ENCODE measurements at regions not wholly inside any gene's neighbourhood (a gene's known extent, or its start where the extent isn't known, plus 50 kb on each side); places are given as distances from the start of the nearest gene placed in this dataset.

GRCh38 chr6:40894962-40895799 is 143.8 kb downstream of the UNC5CL start:
- no peaks in the 10 kb centered on the region for H3K27me3 ChIP-seq (replicated peaks)
- no peak overlapping the region for H3K4me3 ChIP-seq (ENCODE audit: low read depth, low read length)
- TF ChIP-seq, protein P1, sequence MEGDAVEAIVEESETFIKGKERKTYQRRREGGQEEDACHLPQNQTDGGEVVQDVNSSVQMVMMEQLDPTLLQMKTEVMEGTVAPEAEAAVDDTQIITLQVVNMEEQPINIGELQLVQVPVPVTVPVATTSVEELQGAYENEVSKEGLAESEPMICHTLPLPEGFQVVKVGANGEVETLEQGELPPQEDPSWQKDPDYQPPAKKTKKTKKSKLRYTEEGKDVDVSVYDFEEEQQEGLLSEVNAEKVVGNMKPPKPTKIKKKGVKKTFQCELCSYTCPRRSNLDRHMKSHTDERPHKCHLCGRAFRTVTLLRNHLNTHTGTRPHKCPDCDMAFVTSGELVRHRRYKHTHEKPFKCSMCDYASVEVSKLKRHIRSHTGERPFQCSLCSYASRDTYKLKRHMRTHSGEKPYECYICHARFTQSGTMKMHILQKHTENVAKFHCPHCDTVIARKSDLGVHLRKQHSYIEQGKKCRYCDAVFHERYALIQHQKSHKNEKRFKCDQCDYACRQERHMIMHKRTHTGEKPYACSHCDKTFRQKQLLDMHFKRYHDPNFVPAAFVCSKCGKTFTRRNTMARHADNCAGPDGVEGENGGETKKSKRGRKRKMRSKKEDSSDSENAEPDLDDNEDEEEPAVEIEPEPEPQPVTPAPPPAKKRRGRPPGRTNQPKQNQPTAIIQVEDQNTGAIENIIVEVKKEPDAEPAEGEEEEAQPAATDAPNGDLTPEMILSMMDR (IDR thresholded peaks at IDR 0.05; ENCODE audit: low read depth, low read length, missing control alignments): peak; percentile 84
- in situ Hi-C loops (cut with HindIII; ENCODE audit: low pct_ligation_motif_present, low sequenced_read_pairs): no loop called here
- H3K27ac ChIP-seq: no peak overlapping the region
- peak; percentile 43 for DNase-seq
- no peaks in the 10 kb centered on the region for H3K36me3 ChIP-seq (replicated peaks)

DNA sequence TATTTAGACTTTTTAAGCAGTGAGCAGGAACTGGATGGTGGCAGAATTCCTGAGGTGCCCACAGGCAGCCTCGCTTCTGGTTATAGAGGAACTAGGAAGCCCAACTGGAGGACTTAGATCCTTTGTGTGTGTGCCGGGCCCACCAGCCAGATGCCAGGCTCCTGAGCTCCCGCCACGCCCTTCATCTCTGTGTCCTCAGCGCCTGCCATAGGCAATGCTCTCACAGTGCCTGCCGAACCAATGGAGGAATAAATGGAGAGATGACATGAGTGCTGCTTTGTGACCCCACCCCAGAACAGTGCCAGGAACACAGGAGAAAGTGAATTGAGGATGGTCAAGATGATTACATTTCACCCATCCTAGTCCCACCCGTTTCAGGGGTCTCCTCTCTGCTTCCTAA is 146.0 kb downstream of the UNC5CL start:
- Histone ChIP-seq H3K4me3 (ENCODE audit: low read depth, low read length) (no peak overlapping the region), H3K36me3 (replicated peaks) (no peaks in the 10 kb centered on the region), H3K27ac (no peak overlapping the region), H3K27me3 (replicated peaks) (no peaks in the 10 kb centered on the region)
- in situ Hi-C loops (cut with HindIII; ENCODE audit: low pct_ligation_motif_present, low sequenced_read_pairs): no loop called here
- no peak for DNase-seq
- TF ChIP-seq, protein P1 (IDR thresholded peaks at IDR 0.05; ENCODE audit: low read depth, low read length, missing control alignments): no peak

DNA sequence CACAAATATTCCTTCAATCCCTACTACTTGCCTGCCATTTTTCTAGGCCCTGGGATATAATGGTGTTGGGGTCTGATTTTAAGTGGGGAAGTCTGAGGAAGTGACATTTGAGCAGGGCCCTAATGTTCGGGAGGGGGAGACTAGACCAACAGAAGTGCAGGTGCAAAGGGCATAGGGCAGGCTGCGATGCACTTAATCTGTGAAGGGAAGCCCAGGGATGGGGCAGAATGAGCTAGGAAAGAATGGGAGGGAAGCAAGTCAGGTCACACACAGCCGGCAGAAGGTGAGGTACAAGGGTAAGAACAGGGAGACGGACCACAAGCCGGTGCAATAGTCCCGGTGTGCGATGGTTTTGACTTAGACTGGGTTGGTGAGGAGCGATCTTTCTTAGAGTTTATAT is 146.8 kb downstream of the UNC5CL start:
- TF ChIP-seq, protein P1 (IDR thresholded peaks at IDR 0.05; ENCODE audit: low read depth, low read length, missing control alignments): no peak
- Histone ChIP-seq H3K27ac (no peak overlapping the region), H3K27me3 (replicated peaks) (no peaks in the 10 kb centered on the region), H3K36me3 (replicated peaks) (no peaks in the 10 kb centered on the region), H3K4me3 (ENCODE audit: low read depth, low read length) (no peak overlapping the region)
- in situ Hi-C loops (cut with HindIII; ENCODE audit: low pct_ligation_motif_present, low sequenced_read_pairs): no loop called here
- no peak for DNase-seq

GRCh38 chr6:40891686-40892085 is 147.3 kb downstream of the UNC5CL start:
- in situ Hi-C loops (cut with HindIII; ENCODE audit: low pct_ligation_motif_present, low sequenced_read_pairs): no loop called here
- TF ChIP-seq, protein P1 (IDR thresholded peaks at IDR 0.05; ENCODE audit: low read depth, low read length, missing control alignments): no peak
- H3K27ac ChIP-seq: no peak overlapping the region
- H3K4me3 ChIP-seq (ENCODE audit: low read depth, low read length): no peak overlapping the region
- DNase-seq: no peak
- no peaks in the 10 kb centered on the region for H3K27me3 ChIP-seq (replicated peaks)
- H3K36me3 ChIP-seq (replicated peaks): no peaks in the 10 kb centered on the region

- in situ Hi-C loops (cut with HindIII; ENCODE audit: low pct_ligation_motif_present, low sequenced_read_pairs): no loop called here
- TF ChIP-seq, protein P1 (IDR thresholded peaks at IDR 0.05; ENCODE audit: low read depth, low read length, missing control alignments): no peak
These were observed 147.9 kb downstream of the UNC5CL start for GRCh38 chr6:40891131-40891530.

More at GRCh38 chr6:40891131-40891530, 147.9 kb downstream of the UNC5CL start:
- Histone ChIP-seq H3K27ac (no peak overlapping the region), H3K4me3 (ENCODE audit: low read depth, low read length) (no peak overlapping the region), H3K36me3 (replicated peaks) (no peaks in the 10 kb centered on the region), H3K27me3 (replicated peaks) (no peaks in the 10 kb centered on the region)
- DNase-seq: no peak

All from brain microvascular endothelial cell (primary cell).